Pons (tissue), 1 donor: ENCODE measurements at regions not wholly inside any gene's neighbourhood (a gene's known extent, or its start where the extent isn't known, plus 50 kb on each side); places are given as distances from the start of the nearest gene placed in this dataset.

ENCODE experiments used
- DNase-seq: peaks from one replicate; pipeline ENCODE4 v3.0.0-alpha.2; 2016; ENCODE audit warnings: low spot score

DNA sequence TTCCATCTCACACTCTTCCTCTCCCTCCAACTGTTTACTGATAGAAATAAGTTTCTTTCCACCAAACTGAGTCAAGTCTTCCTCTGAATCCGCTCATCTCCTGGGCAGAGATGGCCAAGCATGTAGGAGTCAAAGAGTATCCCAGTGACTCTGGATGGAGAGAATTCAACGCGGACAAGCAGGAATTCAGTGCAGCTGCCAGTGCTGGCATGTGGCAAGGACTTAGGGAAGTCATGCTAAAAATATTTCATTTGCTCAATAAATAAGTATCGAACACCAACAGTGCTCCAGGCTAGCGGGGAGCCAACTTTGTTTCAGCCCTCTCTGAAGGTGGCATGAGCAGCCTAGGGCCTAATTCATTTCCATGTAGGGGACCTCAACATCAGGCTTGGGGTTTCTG is 351.6 kb upstream of the ZMIZ1 start:
- no peak for DNase-seq

DNA sequence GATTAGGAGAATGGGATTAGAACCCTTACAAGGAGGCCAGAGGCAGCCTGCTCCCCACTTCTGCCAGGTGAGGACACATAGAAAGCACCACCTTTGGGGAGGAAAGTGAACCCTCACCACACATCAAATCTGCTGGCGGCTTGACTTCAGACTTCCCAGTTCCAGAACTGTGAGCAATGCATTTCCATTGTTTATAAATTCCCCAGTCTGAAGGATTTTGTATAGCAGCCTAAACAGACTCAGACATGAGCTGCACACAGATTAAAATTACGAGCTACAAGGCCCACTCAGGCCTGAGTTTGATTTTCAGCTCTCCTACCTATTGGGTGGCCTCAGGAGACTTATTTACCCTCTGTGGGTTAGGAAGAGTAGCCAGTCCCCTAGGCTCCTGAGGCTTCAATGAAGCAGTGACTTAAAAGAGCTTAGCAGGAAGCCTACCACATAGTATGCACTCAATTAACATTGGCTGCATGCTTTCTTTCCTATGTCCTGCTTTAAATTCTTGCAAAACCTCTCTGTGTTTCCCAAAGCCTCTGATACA is 350.7 kb upstream of the ZMIZ1 start:
- no peak for DNase-seq

DNA sequence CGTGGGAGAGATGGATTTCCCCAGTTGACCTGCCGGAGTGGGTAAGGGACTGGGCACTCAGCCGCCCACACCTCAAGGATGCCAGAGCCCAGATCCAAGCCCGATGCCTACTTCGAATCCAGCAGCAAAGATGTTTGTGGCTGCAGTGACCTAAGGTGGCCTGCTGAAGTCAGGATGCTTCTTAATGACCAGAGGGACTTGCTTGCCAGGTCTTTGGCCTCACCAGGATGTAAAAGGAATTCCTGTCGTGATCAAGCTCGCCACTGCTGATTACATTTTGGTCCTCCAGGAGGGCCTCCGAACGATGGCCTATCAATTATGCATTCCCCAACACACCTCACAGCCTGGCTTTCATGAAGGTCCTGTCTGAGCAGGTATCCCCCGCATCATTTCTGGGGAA is 349.5 kb upstream of the ZMIZ1 start:
- DNase-seq = no peak

DNA sequence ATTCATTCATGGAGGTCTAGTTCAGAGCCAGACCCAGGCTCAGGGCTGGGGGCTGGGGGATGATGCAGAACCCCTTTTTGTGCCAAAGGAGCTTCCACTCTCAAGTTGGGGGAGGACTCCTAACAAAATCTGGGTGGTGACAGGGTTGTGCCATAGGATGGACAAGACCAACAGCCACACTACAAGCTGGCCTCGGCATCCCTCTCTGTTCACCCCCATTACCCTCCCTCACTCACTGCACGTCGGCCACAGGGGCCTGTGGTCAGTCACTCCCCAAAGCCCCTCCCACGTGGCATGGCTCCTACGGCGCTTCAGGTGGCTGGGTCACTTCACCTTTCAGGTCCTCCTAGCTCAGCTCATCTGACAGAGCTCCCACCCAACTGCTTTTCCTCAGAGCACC is 348.7 kb upstream of the ZMIZ1 start:
- DNase-seq = no peak

DNA sequence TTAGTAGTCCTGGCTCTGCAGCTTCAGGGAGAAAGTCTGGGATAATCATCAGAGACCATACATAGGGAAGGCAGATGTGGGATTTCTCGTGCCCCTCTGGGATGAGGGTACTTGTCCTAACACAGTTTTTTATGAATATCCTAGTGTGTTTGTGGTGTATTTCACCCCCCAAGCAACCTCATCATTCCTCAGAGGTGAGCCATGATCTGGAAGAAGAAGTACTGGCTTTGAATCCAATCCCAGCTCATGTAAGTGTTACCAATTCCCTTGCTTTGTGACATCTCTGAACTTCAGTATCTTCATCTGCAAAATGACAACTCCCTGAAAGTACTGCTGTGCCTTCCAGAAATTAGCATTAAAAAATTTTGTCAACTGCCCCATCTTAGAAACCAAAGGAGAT is 347.5 kb upstream of the ZMIZ1 start:
- DNase-seq = no peak

DNA sequence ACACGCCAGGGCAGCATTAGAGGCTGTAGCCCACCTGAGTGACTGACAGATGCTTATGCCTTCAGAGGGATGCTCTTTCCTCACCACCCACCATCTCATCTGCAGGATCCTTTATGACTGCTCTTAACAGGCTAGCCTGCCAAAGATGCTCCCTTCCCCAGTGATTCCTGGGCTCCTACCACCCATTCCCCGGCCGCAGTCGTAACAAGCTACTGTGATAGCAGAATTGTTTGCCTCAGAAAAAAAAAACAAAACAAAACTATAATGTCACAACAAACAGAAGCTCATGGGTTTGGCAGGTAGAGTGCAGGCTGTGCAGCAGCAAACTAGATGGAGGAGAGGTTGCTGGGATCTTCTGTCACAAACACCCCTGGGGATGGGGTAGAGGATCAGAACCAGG is 343.9 kb upstream of the ZMIZ1 start:
- DNase-seq = no peak

DNA sequence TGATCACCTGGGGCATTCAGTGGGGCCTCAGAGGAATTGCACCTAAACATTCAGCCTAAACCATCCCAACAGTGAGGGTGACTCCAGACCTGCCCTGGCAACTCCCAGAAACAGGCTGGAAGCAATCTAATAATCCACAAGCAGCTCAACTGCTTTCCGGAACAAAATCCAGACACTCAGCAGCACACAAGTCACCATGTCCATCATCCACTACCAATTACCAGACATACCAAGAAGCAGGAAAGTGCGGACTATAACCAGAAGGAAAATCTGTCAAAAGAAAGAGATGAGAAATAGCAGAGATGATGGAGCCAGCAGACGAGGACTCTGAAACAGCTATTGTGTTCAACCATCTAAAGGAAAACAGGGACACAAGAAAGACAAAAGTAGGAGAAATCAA is 342.6 kb upstream of the ZMIZ1 start:
- no peak for DNase-seq

DNA sequence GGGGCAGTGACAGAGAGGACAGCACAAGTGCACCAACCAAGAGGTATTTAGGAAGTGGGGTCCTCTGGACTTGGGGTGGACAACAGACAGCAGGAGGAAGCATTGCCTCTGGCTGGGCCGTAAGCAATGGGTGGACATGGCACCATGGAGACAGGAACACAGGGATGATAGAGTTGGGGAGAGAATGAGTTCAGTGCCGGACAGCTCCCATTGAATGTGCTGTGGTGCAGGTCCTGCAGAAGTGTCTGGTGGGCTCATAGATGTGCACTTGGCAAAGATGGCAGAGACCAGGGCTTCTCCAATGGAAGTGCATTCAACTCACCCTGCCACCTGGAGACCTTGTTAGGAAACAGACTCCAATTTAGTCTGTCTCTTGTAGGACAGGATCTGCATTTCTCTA is 341.5 kb upstream of the ZMIZ1 start:
- DNase-seq = no peak

DNA sequence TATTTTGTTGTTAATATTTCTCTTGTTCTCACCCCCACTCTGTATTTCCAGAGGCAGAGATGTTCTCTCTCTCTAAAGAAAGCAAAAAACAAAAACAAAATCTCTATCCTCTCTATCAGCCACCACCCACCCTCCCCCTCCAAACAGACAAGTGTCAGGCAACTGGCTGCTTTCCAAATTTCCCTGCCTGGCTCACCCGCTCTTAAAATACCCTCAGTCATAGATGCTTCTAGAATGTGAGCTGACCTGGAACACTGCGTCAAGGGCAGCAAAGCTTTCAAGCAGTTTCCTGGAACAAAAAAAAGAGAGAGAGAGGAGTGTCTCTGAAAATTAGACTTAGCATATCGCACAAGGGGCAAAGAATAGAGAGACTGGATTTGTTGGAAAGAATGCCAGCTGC is 341.0 kb upstream of the ZMIZ1 start:
- DNase-seq = no peak

DNA sequence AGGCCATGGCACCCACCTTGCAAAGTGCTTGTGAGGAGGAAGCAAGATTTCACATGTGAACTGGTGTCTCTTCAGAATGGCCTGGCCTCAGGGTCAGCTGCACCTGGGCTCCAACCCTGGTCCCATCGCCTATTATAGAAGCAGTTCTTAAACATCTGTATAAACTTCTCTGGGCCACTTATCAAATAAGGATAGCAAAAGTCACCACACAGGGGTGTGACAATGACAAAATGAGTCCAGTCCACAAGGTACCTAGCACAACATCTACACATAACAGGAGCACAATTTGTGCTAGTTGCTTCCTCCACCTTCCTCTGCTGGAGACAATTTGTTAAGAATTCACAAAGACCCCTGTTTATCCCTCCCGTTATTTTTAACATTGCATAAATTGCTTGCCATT is 340.6 kb upstream of the ZMIZ1 start:
- no peak for DNase-seq

DNA sequence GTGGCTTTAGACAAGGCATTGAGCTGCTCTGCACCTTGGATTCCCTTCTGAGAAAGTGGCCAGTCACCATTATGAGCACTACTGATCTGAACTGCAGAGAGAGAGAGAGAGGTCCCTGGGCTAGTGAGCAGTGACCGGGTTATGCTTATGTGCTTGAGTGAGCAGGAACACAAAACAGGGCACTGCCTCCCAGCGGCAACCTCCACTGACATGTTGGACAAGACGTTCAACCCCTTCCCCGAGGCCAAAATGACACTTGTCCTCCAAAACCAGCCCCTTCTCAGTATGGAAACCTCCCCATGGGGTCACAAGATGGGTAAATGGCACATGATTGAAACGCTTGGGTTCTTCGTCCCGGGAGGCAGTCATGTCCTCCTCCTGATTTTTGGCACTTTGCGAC is 339.4 kb upstream of the ZMIZ1 start:
- DNase-seq = no peak

DNA sequence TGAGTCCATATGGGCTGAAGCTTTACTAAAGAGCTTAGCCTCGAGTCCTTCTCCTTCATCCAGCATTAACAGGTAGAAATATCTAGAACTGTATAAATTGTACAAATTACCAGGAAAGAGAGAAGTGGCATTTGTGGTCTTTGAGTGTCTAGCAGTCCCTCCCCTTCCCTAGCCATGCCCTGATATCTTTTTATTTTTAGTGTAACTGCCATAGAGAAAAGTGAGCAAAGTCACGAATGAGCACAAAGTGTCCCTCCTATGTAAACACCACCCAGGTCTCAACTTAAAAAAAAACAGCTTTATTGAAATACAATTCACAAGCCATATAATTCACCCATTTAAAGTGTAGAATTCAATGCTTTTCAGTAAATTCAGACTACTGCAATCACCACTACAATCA is 339.0 kb upstream of the ZMIZ1 start:
- no peak for DNase-seq

DNA sequence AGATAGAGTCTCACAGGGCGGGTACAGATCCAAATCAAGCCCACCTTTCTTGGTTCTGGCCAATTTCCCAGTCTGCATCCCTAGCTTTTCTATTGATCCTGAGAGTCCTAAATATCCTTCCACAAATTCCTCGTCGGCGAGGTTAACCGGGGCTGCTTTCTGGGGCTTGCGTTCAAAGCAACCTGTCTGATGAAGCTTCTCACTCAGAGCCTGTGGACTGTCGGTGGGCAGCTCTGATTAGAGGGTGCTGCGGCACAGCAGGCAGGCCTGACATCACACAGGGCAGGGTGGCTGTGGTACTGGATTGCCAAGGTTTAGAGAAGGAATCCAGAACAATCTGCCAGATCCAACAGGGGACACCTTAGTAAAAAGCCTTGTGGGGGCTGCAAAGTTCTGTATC is 338.0 kb upstream of the ZMIZ1 start:
- no peak for DNase-seq

DNA sequence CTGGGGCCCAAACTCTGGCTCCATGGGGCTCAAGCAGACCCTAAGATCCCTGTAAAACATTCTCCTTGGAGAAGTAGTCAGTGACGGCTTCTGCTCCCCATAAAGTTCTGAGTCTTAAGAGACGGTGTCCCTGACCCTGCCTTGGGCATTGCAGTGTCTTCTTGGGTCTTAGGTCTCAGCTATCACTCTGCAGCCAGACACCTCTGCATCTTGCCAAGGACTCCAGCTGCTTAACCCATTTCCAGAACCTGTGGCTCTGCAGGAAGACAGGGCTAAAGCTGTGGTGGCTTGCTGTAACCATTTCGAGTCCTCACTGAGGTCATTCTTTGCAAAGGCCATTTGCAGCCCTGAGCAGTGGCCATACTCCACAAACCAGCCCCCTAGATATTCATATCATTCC is 337.1 kb upstream of the ZMIZ1 start:
- DNase-seq = no peak

DNA sequence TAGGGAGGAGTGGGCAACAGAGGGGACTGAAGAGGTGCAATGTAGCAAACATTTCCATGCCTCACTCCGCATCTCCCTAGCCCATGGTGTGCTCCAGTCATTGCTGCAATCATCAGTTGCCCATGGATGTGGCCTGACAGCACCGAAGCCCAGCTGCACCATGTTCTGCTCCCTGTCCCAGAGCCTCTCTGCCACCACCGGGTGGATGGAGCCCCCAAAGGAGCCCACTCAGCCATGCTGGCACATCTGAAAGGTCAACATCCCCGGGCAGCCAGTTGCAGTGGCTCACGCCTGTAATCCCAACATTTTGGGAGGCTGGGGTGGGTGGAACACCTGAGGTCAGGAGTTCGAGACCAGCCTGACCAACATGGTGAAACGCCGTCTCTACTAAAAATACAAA is 336.4 kb upstream of the ZMIZ1 start:
- DNase-seq = no peak

DNA sequence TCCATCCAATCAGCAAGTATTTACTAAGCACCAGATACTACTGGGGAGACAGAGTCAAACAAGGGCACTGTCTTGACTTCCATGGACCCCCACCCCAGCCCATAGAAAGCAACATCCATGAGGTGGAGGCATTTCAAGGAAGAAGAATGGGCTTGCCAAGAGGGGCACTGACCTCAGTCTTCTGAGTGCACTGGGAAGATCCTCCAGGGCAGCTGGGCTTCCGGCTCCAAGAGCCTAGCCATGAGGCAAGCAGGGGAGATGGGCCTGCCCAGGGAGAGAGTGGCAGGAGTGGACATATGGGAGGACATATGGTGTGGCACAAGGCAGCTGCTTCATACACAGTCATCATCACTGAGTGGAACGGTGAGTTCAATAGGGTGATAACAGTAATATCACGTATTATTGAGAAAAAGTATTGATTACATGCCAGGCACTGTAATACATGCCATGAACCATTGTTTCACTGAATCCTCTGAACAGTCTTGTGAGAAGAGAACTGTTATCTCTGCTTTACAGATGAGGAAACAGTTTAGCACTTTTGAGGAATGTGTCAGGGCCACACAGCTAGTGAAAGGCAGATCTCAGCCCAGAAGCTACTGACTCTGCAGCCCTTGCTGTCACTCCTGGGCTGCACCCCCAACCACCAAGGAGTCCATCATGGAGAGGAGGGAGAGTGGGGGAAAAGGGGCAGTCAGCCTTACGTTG is 331.7 kb upstream of the ZMIZ1 start:
- no peak for DNase-seq

DNA sequence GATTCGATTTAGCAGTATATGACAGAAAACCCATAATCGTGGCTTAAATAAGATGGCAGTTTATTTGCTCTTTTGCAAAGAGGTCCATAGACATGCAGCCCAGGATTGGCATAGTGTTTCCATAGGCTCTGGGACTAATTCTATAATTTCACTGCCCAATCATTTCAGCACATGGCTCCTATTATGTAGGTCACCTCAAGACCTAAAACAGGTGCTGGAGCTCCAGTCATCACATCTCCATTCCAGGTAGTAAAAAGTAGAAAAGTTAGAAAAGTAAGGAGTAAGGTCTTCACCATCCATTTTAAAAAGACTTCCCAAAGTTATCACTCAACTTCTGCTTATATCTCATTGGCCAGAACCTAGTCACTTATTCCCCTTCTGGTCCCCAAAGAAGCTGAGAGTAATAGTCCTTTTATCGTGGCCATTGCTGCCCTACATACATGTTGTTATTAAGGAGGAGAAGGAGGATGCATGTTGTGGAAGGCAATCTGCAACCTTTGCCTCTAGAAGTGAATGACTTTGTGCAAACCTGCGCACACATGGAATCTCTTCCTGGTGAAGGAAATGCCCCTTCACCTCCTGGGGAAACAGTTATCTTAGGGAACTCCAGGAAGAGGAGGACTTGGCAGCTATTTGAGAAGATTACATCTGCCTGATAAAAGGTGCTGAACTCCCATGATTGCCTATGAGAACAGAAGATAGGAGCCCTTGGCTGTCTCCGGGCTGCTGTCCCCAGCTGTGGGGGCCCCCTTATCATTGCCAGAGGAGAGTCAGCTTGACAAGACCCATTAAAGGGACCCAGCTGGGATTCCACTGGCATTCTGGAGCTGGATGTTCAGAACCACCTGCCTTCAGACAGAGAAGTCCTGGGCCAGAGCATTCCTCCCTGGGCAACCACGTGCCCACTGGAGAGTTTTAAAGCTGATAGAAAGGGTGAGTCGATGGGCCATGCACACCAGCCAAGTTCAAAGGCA is 330.6 kb upstream of the ZMIZ1 start:
- no peak for DNase-seq

DNA sequence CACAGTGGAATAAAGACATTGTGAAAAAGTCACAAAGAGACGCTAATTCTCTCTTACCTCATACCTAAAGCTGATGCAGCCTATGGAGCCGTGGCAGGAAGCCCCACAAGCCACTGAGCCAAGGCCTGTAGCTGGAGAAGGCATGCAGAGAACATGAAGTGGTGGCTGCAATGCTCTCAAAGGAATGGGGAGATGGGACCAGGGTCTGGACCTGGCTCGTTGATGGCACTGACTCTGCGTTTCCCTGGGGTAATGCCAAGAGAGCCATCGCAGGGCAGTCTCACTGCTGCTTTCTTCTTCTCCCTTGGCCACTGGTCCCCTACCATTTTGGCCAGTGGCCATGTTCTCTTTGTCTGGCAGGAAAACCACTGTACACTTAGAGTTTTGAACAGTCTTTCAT is 329.9 kb upstream of the ZMIZ1 start:
- DNase-seq = no peak

DNA sequence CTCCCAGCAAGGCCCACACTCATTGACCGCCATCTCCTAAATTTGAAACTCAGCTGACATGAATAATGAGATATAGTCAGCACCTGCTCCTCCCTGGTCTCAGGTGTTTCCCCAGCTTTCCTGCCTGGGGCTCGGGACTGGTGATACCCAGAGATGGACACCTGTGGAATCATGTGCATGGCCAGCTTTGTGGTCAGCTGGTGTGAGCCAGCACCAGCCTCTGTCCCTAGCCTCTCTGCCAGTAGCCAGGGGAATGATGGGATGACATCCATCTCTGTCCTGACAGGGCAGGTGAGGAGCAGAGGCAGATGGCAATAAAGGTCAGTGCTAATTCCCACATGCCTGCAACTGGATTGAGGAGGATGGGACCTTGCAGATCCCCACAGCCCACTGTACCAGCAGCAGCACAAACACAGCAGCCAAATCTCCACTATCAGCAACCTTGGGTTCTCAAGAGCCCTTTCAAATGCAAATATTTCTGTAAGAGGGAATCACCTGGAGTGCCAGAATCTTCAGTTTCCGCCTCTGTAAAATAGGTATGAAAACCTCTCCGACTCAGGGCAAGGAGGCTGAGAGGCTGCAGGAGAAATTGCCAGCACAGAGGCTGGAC is 329.2 kb upstream of the ZMIZ1 start:
- DNase-seq = no peak

DNA sequence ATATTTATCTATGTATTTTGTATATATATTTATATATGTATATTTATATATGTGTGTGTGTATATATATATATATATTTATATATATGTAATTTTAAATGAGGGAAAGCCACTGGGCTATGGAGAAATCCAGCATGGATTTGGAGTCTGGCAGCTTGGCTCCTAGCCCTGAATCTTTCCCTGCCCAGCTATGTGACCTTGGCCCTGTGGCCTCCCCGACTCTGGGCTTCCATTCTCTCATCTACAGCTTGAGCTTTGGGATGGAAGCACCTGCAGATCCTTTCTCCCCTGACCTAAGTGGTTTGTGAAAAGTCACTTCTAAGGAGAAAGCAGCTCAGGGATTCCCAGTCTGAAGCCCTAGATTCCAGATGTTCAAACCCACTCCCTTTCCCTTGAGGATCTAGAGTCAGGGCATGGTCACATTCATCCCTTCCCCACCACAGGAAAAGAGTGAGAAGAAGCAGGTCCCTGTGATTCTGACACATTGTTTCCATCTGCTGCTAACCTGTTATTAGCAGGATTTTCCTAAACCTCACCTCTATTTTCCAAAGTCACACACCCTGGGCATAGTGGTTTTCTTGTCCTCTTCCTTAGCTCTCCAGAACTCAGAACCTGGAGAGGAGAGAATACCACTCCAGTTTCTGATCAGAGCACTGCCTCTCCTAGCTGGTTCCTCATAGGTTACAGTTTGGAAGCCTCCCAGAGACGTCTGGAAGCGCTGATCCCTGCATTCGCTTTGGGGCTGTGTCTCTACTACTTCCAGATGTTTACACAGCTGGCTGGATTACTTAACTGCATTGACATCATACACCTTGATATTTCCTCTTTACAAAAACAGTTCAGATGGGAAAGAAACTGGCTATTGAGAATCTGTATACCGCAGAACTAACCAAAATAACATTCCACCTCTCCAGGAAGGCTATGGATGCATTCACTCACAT is 327.5 kb upstream of the ZMIZ1 start:
- no peak for DNase-seq

DNA sequence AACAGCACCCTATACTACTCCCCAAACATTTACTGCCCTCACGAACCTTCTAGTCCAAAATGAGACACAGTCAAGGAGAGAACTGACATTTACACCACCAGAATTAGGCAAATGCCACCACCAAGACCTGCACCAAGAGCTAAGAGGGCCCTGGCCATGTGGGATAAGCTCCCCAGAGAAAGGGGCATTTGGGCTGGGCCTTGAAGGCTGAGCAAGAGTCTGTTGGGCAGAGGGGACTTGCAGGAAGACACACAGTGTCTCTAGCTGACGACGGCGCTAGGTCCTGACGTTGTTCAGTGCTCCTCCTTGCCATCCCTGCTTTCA is 326.4 kb upstream of the ZMIZ1 start:
- no peak for DNase-seq
